Pancreas (tissue), 10 donors: ENCODE measurements at regions not wholly inside any gene's neighbourhood (a gene's known extent, or its start where the extent isn't known, plus 50 kb on each side); places are given as distances from the start of the nearest gene placed in this dataset.

ENCODE experiments used
- ATAC-seq, 4 donors: fragments of 200-7000 bp; cut with Tn5 transposase; one replicate each; pipeline versions ENCODE4 v1.8.0 to v1.9.1; 2020; ENCODE audit warnings: mild to moderate bottlenecking in 4 of 4, moderate library complexity in 4 of 4
- DNase-seq, 6 donors: peaks; one replicate each; pipeline ENCODE4 v3.0.0-alpha.2; 2020
- FAIRE-seq: peaks from 2 replicates; lab custom pipeline; 2012; peaks lifted over from hg19 to GRCh38; lab: Jason Lieb, UNC
- H3K27ac ChIP-seq, 4 donors: fragments of 200-600 bp; sonication (generic); 1 replicate in 3 of 4; 2 replicates in 1 of 4; pipeline versions ENCODE4 v1.5.0 to v1.8.0; 2020
- H3K27me3 ChIP-seq, 4 donors: fragments of 200-600 bp; one replicate each; pipeline ENCODE4 v1.8.0; 2021
- H3K36me3 ChIP-seq, 3 donors: fragments of 200-600 bp; sonication (generic) in 1 of 3; one replicate each; pipeline versions ENCODE4 v1.5.0 to v1.8.0; 2020 to 2021
- H3K4me1 ChIP-seq, 3 donors: fragments of 200-600 bp; one replicate each; pipeline ENCODE4 v1.8.0; 2021
- H3K4me3 ChIP-seq, 4 donors: fragments of 200-600 bp; sonication (generic) in 2 of 4; one replicate each; pipeline versions ENCODE4 v1.5.0 to v1.8.0; 2020 to 2021
- H3K9me3 ChIP-seq, 4 donors: fragments of 200-600 bp; one replicate each; pipeline ENCODE4 v1.8.0; 2021
- CTCF ChIP-seq, 4 donors: fragments of 200-600 bp; sonication (generic) in 3 of 4; IDR thresholded peaks; one replicate each; pipeline versions ENCODE4 v1.5.0 to v1.8.0; 2021; ENCODE audit warnings: antibody characterized with exemption in 4 of 4
- WGBS, 2 donors: extraction: QIAGEN DNeasy Blood & Tissue Kit; methylation state at CpG; one replicate each; pipeline ENCODE4 v1.1.7; 2013; 5-methylcytosine and 5-hydroxymethylcytosine counted together
- intact Hi-C, 3 donors: fragments of 100-400 bp; cut with DNase I; formaldehyde crosslinking; loops; one replicate each; pipeline versions ENCODE4 v1.11.1 to v1.14.2; 2022
- donor health status: healthy with polysubstance abuse.
- donor health status: DM: no; HTN: no; CAD: no; lungs with moderate emphysema.
- donor health status: DM: no; HTN: no; CAD: no.
- donor health status: control.
- donor health status: control.
- donor health status: Bipolar disorder and iron deficiency.
- donor health status: DM: yes; HTN: yes; CAD: no.
- donor health status: DM: no; HTN: no; CAD: no.
- donor health status: DM: no; HTN: no; CAD: no.
- donor health status: DM: yes; HTN: yes; CAD: no.

DNA sequence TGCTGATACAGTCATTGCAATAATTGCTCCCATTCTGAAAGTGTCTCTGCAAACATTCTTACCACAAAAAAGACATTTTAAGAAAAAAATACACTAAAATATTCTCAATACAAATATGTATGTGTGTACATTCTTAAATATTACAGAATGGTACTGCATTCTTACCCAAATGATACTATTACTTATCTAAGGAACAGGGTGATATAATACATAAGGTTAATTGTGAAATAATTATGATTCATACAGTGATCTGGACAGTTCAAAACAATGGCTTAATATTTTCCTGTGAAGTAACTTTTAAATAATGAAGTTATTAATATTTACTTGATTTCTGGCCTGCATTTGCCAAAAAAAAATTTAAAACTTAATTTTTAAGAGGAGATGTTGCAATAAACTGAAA is 694.6 kb downstream of the TUSC7 start:
- Histone ChIP-seq H3K27me3 (no peaks in the 10 kb centered on the region), H3K36me3 (no peaks in the 10 kb centered on the region), H3K27ac (peak overlapping the region in 1 of 4 donors; percentile 24), H3K4me1 (peaks cover 10 to 51% (median 28%) of the 10 kb centered on the region in 3 donors), H3K4me3 (no peak overlapping the region), H3K9me3 (no peaks in the 10 kb centered on the region)
- ATAC-seq (no peak), DNase-seq (no peak), FAIRE-seq (no peak)
- intact Hi-C loops = no loop called here
- no peak for TF ChIP-seq CTCF (IDR thresholded peaks at IDR 0.05)

- peak in 3 of 4 donors; percentile 68 to 74 (median 73) for ATAC-seq
- Histone ChIP-seq H3K27me3 (no peaks in the 10 kb centered on the region), H3K27ac (peak overlapping the region in 1 of 4 donors; percentile 24), H3K9me3 (no peaks in the 10 kb centered on the region), H3K36me3 (no peaks in the 10 kb centered on the region), H3K4me1 (peaks cover 10 to 45% (median 25%) of the 10 kb centered on the region in 3 donors), H3K4me3 (no peak overlapping the region)
- no peak for TF ChIP-seq CTCF (IDR thresholded peaks at IDR 0.05)
- no peak for DNase-seq
- no peak for FAIRE-seq
- intact Hi-C loops = no loop called here
- WGBS, 2 donors = 16 to 33% methylated on average over 2 of the region's 2 CpGs
Observed at GRCh38 chr3:117404730-117405129, 695.2 kb downstream of the TUSC7 start.

GRCh38 chr3:117405359-117405758 is 695.8 kb downstream of the TUSC7 start:
- Histone ChIP-seq H3K36me3 (no peaks in the 10 kb centered on the region), H3K4me3 (no peak overlapping the region), H3K4me1 (peaks cover 10 to 39% (median 25%) of the 10 kb centered on the region in 3 donors), H3K9me3 (no peaks in the 10 kb centered on the region), H3K27ac (peak overlapping the region in 1 of 4 donors; percentile 24), H3K27me3 (no peaks in the 10 kb centered on the region)
- ATAC-seq = peak in 1 of 4 donors; percentile 26
- FAIRE-seq = no peak
- intact Hi-C loops = no loop called here
- TF ChIP-seq CTCF (IDR thresholded peaks at IDR 0.05) = no peak
- no peak for DNase-seq
- 6 to 13% methylated on average over 1 of the region's 1 CpG for WGBS, 2 donors

GRCh38 chr3:117407317-117407716 is 697.7 kb downstream of the TUSC7 start:
- no peak for DNase-seq
- FAIRE-seq = no peak
- peak in 3 of 4 donors; percentile 27 to 79 (median 48) for ATAC-seq

More at GRCh38 chr3:117407317-117407716, 697.7 kb downstream of the TUSC7 start:
- Histone ChIP-seq H3K27ac (no peak overlapping the region), H3K4me3 (no peak overlapping the region), H3K36me3 (no peaks in the 10 kb centered on the region), H3K27me3 (no peaks in the 10 kb centered on the region), H3K9me3 (no peaks in the 10 kb centered on the region), H3K4me1 (peaks cover 10 to 31% (median 25%) of the 10 kb centered on the region in 3 donors)
- intact Hi-C loops = no loop called here
- TF ChIP-seq CTCF (IDR thresholded peaks at IDR 0.05) = no peak
